Ovary (tissue), 7 donors: ENCODE measurements at regions not wholly inside any gene's neighbourhood (a gene's known extent, or its start where the extent isn't known, plus 50 kb on each side); places are given as distances from the start of the nearest gene placed in this dataset.

Experiments used
- DNase-seq, 5 donors: peaks; one replicate each; pipeline ENCODE4 v3.0.0-alpha.2; 2019 to 2020
- H3K27ac ChIP-seq, 2 donors: fragments of 200-600 bp; one replicate each; pipeline versions ENCODE4 v1.5.1 to v1.8.0; 2019 to 2022
- H3K27me3 ChIP-seq: fragments of 200-600 bp; one replicate; pipeline ENCODE4 v1.8.0; 2022
- H3K36me3 ChIP-seq: fragments of 200-600 bp; sonication (generic); one replicate; pipeline ENCODE4 v1.5.1; 2019
- H3K4me1 ChIP-seq: one replicate; pipeline ENCODE4 v1.8.1; 2013; ENCODE audit warnings: mild to moderate bottlenecking, moderate library complexity; ENCODE audit not compliant: insufficient read depth
- H3K4me3 ChIP-seq: fragments of 200-600 bp; sonication (generic); one replicate; pipeline ENCODE4 v1.5.1; 2017
- H3K9me3 ChIP-seq, 2 donors: fragments of 200-600 bp in 1 of 2; sonication (generic) in 1 of 2; one replicate each; pipeline versions ENCODE4 v1.5.1 to v1.8.1; 2013 to 2019; ENCODE audit warnings: mild to moderate bottlenecking in 1 of 2, moderate library complexity in 1 of 2
- CTCF ChIP-seq, 3 donors: fragments of 450-650 bp in 2 of 3; fragments of 200-600 bp in 1 of 3; IDR thresholded peaks; one replicate each; pipeline versions ENCODE4 v1.5.1 to v1.8.0; 2016 to 2022; ENCODE audit warnings: antibody characterized with exemption in 3 of 3, mild to moderate bottlenecking in 1 of 3
- EP300 ChIP-seq: sonication (generic); formaldehyde crosslinking; IDR thresholded peaks from one replicate; pipeline ENCODE4 v1.6.1; 2017; ENCODE audit warnings: antibody characterized with exemption
- POLR2A ChIP-seq: fragments of 450-650 bp; IDR thresholded peaks from one replicate; pipeline ENCODE4 v1.6.1; 2017; ENCODE audit warnings: antibody characterized with exemption, mild to moderate bottlenecking, moderate library complexity
- WGBS, 3 donors: extraction: QIAGEN DNeasy Blood & Tissue Kit in 1 of 3; methylation state at CpG; one replicate each; pipeline versions ENCODE4 v1.1.5 to v1.1.7; 2013 to 2017; 5-methylcytosine and 5-hydroxymethylcytosine counted together
- intact Hi-C, 4 donors: fragments of 100-400 bp; cut with DNase I; formaldehyde crosslinking; loops; one replicate each; pipeline versions ENCODE4 v1.11.0 to v1.15.1; 2022 to 2023
- donor health status: DM: no; HTN: no; CAD: no; lungs with moderate emphysema.
- donor health status: DM: no; HTN: no; CAD: no.
- donor health status: Bipolar disorder and iron deficiency.
- donor health status: DM: no; HTN: no; CAD: no.
- donor health status: DM: yes; HTN: yes; CAD: no.

GRCh38 chr1:79129914-79130313, 123.4 kb upstream of the ADGRL4 start:
- H3K4me1 ChIP-seq, result no peaks in the 10 kb centered on the region
- 66 to 80% (median 79%) methylated on average over 3 of the region's 3 CpGs for WGBS, 3 donors
- DNase-seq, result no peak
- no peaks in the 10 kb centered on the region for H3K9me3 ChIP-seq
- TF ChIP-seq CTCF (IDR thresholded peaks at IDR 0.05), result no peak
- no peak for TF ChIP-seq EP300
- TF ChIP-seq POLR2A, result no peak
- H3K27ac ChIP-seq, result no peak overlapping the region
- no peaks in the 10 kb centered on the region for H3K36me3 ChIP-seq
- intact Hi-C loops, result no loop called here
- no peak overlapping the region for H3K4me3 ChIP-seq
- no peaks in the 10 kb centered on the region for H3K27me3 ChIP-seq

- Histone ChIP-seq H3K36me3 (no peaks in the 10 kb centered on the region), H3K27ac (no peak overlapping the region), H3K4me3 (no peak overlapping the region), H3K27me3 (no peaks in the 10 kb centered on the region), H3K4me1 (no peaks in the 10 kb centered on the region), H3K9me3 (no peaks in the 10 kb centered on the region)
- intact Hi-C loops, result no loop called here
- TF ChIP-seq POLR2A, result no peak
- TF ChIP-seq CTCF (IDR thresholded peaks at IDR 0.05), result no peak
- no peak for TF ChIP-seq EP300
- no peak for DNase-seq
- 35 to 50% (median 43%) methylated on average over 3 of the region's 3 CpGs for WGBS, 3 donors
These were observed 122.2 kb upstream of the ADGRL4 start for GRCh38 chr1:79128722-79129121.

GRCh38 chr1:79124756-79125155, 118.2 kb upstream of the ADGRL4 start:
- H3K36me3 ChIP-seq, result no peaks in the 10 kb centered on the region
- H3K27ac ChIP-seq, result no peak overlapping the region
- TF ChIP-seq EP300, result no peak
- TF ChIP-seq CTCF (IDR thresholded peaks at IDR 0.05), result no peak
- no peak for TF ChIP-seq POLR2A
- DNase-seq, result no peak
- no peak overlapping the region for H3K4me3 ChIP-seq
- H3K4me1 ChIP-seq, result no peaks in the 10 kb centered on the region
- no peaks in the 10 kb centered on the region for H3K27me3 ChIP-seq
- 59 to 74% (median 71%) methylated on average over 5 of the region's 5 CpGs for WGBS, 3 donors
- H3K9me3 ChIP-seq, result no peaks in the 10 kb centered on the region
- intact Hi-C loops, result no loop called here

- 70 to 93% (median 83%) methylated on average over 1 of the region's 1 CpG for WGBS, 3 donors
- Histone ChIP-seq H3K4me1 (no peaks in the 10 kb centered on the region), H3K27me3 (no peaks in the 10 kb centered on the region), H3K36me3 (no peaks in the 10 kb centered on the region), H3K9me3 (no peaks in the 10 kb centered on the region), H3K27ac (no peak overlapping the region), H3K4me3 (no peak overlapping the region)
- intact Hi-C loops, result no loop called here
- DNase-seq, result no peak
- no peak for TF ChIP-seq CTCF (IDR thresholded peaks at IDR 0.05)
- no peak for TF ChIP-seq POLR2A
- no peak for TF ChIP-seq EP300
These were observed 116.0 kb upstream of the ADGRL4 start for GRCh38 chr1:79122521-79122920.

GRCh38 chr1:79117376-79117775, 110.8 kb upstream of the ADGRL4 start:
- intact Hi-C loops, result no loop called here
- WGBS, 3 donors, result 42 to 56% (median 47%) methylated on average over 3 of the region's 3 CpGs
- H3K4me1 ChIP-seq, result no peaks in the 10 kb centered on the region

More at GRCh38 chr1:79117376-79117775, 110.8 kb upstream of the ADGRL4 start:
- no peaks in the 10 kb centered on the region for H3K36me3 ChIP-seq
- H3K27me3 ChIP-seq, result no peaks in the 10 kb centered on the region
- H3K4me3 ChIP-seq, result no peak overlapping the region
- DNase-seq, result no peak
- no peaks in the 10 kb centered on the region for H3K9me3 ChIP-seq
- TF ChIP-seq EP300 (no peak), CTCF (IDR thresholded peaks at IDR 0.05) (no peak), POLR2A (no peak)
- no peak overlapping the region for H3K27ac ChIP-seq
